ENCODE measurements at regions not wholly inside any gene's neighbourhood (a gene's known extent, or its start where the extent isn't known, plus 50 kb on each side); places are given as distances from the start of the nearest gene placed in this dataset.

- no peak overlapping the region for H3K4me2 ChIP-seq (ENCODE audit: low read depth, low read length)
- intact Hi-C loops (cut with micrococcal nuclease; ENCODE audit: unreplicated experiment), result no loop called here
- H3K36me3 ChIP-seq (replicated peaks in 1 of 2; ENCODE audit: control insufficient read depth in 1 of 2, insufficient read depth in 2 of 2, low read length in 2 of 2), result no peaks in the 10 kb centered on the region
- no peak overlapping the region for H3K9ac ChIP-seq (ENCODE audit: insufficient read depth, low read depth, low read length)
- no peak overlapping the region for H3K27ac ChIP-seq (ENCODE audit: extremely low read length, insufficient read depth, low read length)
- in situ Hi-C loops (cut with HindIII; ENCODE audit: extremely low pct_ligation_motif_present, low pct_unique_long_range_greater_than_20kb), result no loop called here
- WGBS (ENCODE audit: low lambda C conversion rate), result 0% methylated on average over 1 of the region's 1 CpG
- ChIA-PET POLR2A (no interaction called here), CTCF (ENCODE audit: low intra/inter-chr PET ratio, low total read pairs) (no interaction called here)
- no peaks in the 10 kb centered on the region for H3K79me2 ChIP-seq (ENCODE audit: insufficient read depth, low read length)
- no peak for FAIRE-seq
- no peaks in the 10 kb centered on the region for H4K20me1 ChIP-seq (ENCODE audit: insufficient read depth, low read length)
- no peak overlapping the region for H3K4me3 ChIP-seq (replicated peaks in 1 of 3; ENCODE audit: insufficient read depth in 1 of 3, low read depth in 2 of 3, low read length in 3 of 3)
- TF ChIP-seq ZNF703 (CRISPR knock-in tag; IDR thresholded peaks at IDR 0.05; ENCODE audit: borderline replicate concordance), result no peak
- TF ChIP-seq ZNF10 (CRISPR knock-in tag; IDR thresholded peaks at IDR 0.05; ENCODE audit: borderline replicate concordance, low read depth), result no peak
- TF ChIP-seq GFI1 (CRISPR knock-in tag; IDR thresholded peaks at IDR 0.05; ENCODE audit: borderline replicate concordance), result no peak
- TF ChIP-seq DDIT3 (CRISPR knock-in tag; IDR thresholded peaks at IDR 0.05), result no peak
- no peak for TF ChIP-seq HOXA7 (CRISPR knock-in tag; IDR thresholded peaks at IDR 0.05)
- no peak for TF ChIP-seq SRSF1 (optimal IDR thresholded peaks at IDR 0.05; ENCODE audit: low read depth, low read length)
- no peak for TF ChIP-seq ZNF83 (CRISPR knock-in tag; IDR thresholded peaks at IDR 0.05; ENCODE audit: borderline replicate concordance)
- TF ChIP-seq ESRRA (CRISPR knock-in tag; IDR thresholded peaks at IDR 0.05; ENCODE audit: low read depth), result no peak
- no peak for TF ChIP-seq MLLT10 (CRISPR knock-in tag; IDR thresholded peaks at IDR 0.05)
- no peak for TF ChIP-seq ZNF496 (CRISPR knock-in tag; IDR thresholded peaks at IDR 0.05; ENCODE audit: insufficient replicate concordance)
- no peak for TF ChIP-seq TFE3 (CRISPR knock-in tag; IDR thresholded peaks at IDR 0.05)
- no peak for TF ChIP-seq FOXO4 (CRISPR knock-in tag; conservative IDR thresholded peaks at IDR 0.05)
- no peak for TF ChIP-seq ZSCAN9 (CRISPR knock-in tag; IDR thresholded peaks at IDR 0.05; ENCODE audit: borderline replicate concordance)
- TF ChIP-seq ZGPAT (CRISPR knock-in tag; IDR thresholded peaks at IDR 0.05), result no peak
- no peak for TF ChIP-seq TCF7L2 (IDR thresholded peaks at IDR 0.05; ENCODE audit: low read depth, low read length)
- TF ChIP-seq, protein P1, sequence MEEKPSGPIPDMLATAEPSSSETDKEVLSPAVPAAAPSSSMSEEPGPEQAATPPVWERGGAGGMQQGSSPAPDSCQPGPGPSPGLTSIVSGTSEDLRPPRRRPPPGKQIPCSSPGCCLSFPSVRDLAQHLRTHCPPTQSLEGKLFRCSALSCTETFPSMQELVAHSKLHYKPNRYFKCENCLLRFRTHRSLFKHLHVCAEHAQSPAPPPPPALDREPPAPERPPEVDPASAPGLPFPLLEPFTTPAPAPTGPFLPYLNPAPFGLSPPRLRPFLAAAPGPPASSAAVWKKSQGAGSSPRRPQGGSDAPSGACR (CRISPR knock-in tag; IDR thresholded peaks at IDR 0.05), result no peak
- no peak for TF ChIP-seq ZFP36 (IDR thresholded peaks at IDR 0.05; ENCODE audit: borderline replicate concordance, low read depth, low read length, partially characterized antibody)
- no peak for TF ChIP-seq SKI (IDR thresholded peaks at IDR 0.05; ENCODE audit: partially characterized antibody)
- no peak for ATAC-seq
- no peaks in the 10 kb centered on the region for H3K4me1 ChIP-seq (ENCODE audit: insufficient read depth, low read length)
- peaks cover 2 to 10% of the 10 kb centered on the region in 2 experiments; a peak in 2 of 5 replicates for H3K27me3 ChIP-seq (ENCODE audit: control insufficient read depth in 1 of 2, insufficient read depth in 2 of 2, low read length in 2 of 2)
- DNase-seq (ENCODE audit: low spot score), result no peak
- no peaks in the 10 kb centered on the region for H3K9me3 ChIP-seq (ENCODE audit: low read length)
- H2AFZ ChIP-seq (ENCODE audit: low read length), result no peak overlapping the region
- BruUV-seq (replicated peaks), result no TSS peak
Measured at GRCh38 chr14:22263961-22264360, 325.1 kb downstream of the DAD1 start.

All from HepG2 (cell line).